CD4-positive, alpha-beta T cell (primary cell): ENCODE measurements at regions not wholly inside any gene's neighbourhood (a gene's known extent, or its start where the extent isn't known, plus 50 kb on each side); places are given as distances from the start of the nearest gene placed in this dataset.

ENCODE experiments used
- ATAC-seq: fragments of 200-7000 bp; cut with Tn5 transposase; one replicate; pipeline ENCODE4 v1.10.0; 2022; ENCODE audit warnings: mild to moderate bottlenecking; ENCODE audit not compliant: poor library complexity
- CTCF ChIA-PET: fragments of 350-600 bp; sonication (Branson Sonifier 250); formaldehyde crosslinking; loops from one replicate; lab custom pipeline; 2021; ENCODE audit warnings: antibody characterized with exemption, inconsistent platforms; lab: Charles Lee
- POLR2A ChIA-PET: fragments of 350-600 bp; sonication (Branson Sonifier 250); formaldehyde crosslinking; loops from one replicate; lab custom pipeline; 2021; ENCODE audit warnings: antibody characterized with exemption, inconsistent platforms; lab: Charles Lee
- DNase-seq, 14 experiments: peaks; one replicate each; pipeline ENCODE4 v3.0.0-alpha.2; 2013 to 2020; ENCODE audit warnings: mixed read lengths in 2 of 14
- H3K27ac ChIP-seq, 2 donors: one replicate each; pipeline versions ENCODE4 v1.5.1 to v1.7.0; 2013; ENCODE audit warnings: low read length in 2 of 2, low read depth in 1 of 2, mild to moderate bottlenecking in 1 of 2
- H3K27me3 ChIP-seq, 2 experiments: 1 replicate in 1 of 2; 2 replicates in 1 of 2; pipeline versions ENCODE4 v1.6.1 to v1.7.0; 2013; ENCODE audit warnings: low read length in 2 of 2, control low read depth in 1 of 2, mild to moderate bottlenecking in 1 of 2, moderate library complexity in 1 of 2; ENCODE audit not compliant: insufficient read depth in 2 of 2, control insufficient read depth in 1 of 2
- H3K36me3 ChIP-seq: one replicate; pipeline ENCODE4 v1.6.1; 2013; ENCODE audit warnings: low read length, control low read depth; ENCODE audit not compliant: insufficient read depth
- H3K4me1 ChIP-seq: one replicate; pipeline ENCODE4 v1.6.1; 2013; ENCODE audit warnings: low read length, control low read depth; ENCODE audit not compliant: insufficient read depth
- H3K4me3 ChIP-seq: one replicate; pipeline ENCODE4 v1.5.1; 2013; ENCODE audit warnings: mild to moderate bottlenecking, low read length, moderate library complexity
- H3K9me3 ChIP-seq, 2 experiments: 1 replicate in 1 of 2; 2 replicates in 1 of 2; pipeline versions ENCODE4 v1.6.1 to v1.7.0; 2013; ENCODE audit warnings: low read length in 2 of 2, mild to moderate bottlenecking in 2 of 2, control low read depth in 1 of 2, moderate library complexity in 1 of 2; ENCODE audit not compliant: control insufficient read depth in 1 of 2, insufficient read depth in 1 of 2
- H3K27ac Mint-ChIP-seq: one replicate; pipeline ENCODE4 v1.8.0; 2020; ENCODE audit warnings: mixed read lengths
- H3K27me3 Mint-ChIP-seq: one replicate; pipeline ENCODE4 v1.8.0; 2021; ENCODE audit warnings: mixed read lengths
- H3K36me3 Mint-ChIP-seq: one replicate; pipeline ENCODE4 v1.8.0; 2021; ENCODE audit warnings: low read depth, mixed read lengths
- H3K4me1 Mint-ChIP-seq: one replicate; pipeline ENCODE4 v1.8.0; 2021; ENCODE audit warnings: low read depth, mixed read lengths
- H3K4me3 Mint-ChIP-seq: one replicate; pipeline ENCODE4 v1.8.0; 2020; ENCODE audit warnings: mild to moderate bottlenecking, mixed read lengths
- H3K9me3 Mint-ChIP-seq: one replicate; pipeline ENCODE4 v1.8.0; 2020; ENCODE audit warnings: mixed read lengths
- intact Hi-C, 2 experiments: fragments of 100-400 bp; cut with DNase I in 1 of 2; cut with micrococcal nuclease in 1 of 2; formaldehyde crosslinking; loops; one replicate each; pipeline versions ENCODE4 v1.15.1 to v1.9.0; 2023 to 2025; cut with DNase I, micrococcal nuclease
- TF ChIP-seq, protein P1 (sequence below): fragments of 200-600 bp; IDR thresholded peaks from one replicate; pipeline ENCODE4 v1.8.0; 2022; ENCODE audit warnings: antibody characterized with exemption, mild to moderate bottlenecking

- POLR2A ChIA-PET: no interaction called here
- H3K4me3 Mint-ChIP-seq: no peak overlapping the region
- no peaks in the 10 kb centered on the region for H3K36me3 Mint-ChIP-seq
- CTCF ChIA-PET: no interaction called here
- H3K4me1 Mint-ChIP-seq: no peaks in the 10 kb centered on the region
- H3K27me3 ChIP-seq: no peaks in the 10 kb centered on the region
- H3K4me3 ChIP-seq: no peak overlapping the region
- no peak for ATAC-seq
- no peaks in the 10 kb centered on the region for H3K36me3 ChIP-seq
- H3K4me1 ChIP-seq: no peaks in the 10 kb centered on the region
- no peak overlapping the region for H3K27ac Mint-ChIP-seq
- TF ChIP-seq, protein P1, sequence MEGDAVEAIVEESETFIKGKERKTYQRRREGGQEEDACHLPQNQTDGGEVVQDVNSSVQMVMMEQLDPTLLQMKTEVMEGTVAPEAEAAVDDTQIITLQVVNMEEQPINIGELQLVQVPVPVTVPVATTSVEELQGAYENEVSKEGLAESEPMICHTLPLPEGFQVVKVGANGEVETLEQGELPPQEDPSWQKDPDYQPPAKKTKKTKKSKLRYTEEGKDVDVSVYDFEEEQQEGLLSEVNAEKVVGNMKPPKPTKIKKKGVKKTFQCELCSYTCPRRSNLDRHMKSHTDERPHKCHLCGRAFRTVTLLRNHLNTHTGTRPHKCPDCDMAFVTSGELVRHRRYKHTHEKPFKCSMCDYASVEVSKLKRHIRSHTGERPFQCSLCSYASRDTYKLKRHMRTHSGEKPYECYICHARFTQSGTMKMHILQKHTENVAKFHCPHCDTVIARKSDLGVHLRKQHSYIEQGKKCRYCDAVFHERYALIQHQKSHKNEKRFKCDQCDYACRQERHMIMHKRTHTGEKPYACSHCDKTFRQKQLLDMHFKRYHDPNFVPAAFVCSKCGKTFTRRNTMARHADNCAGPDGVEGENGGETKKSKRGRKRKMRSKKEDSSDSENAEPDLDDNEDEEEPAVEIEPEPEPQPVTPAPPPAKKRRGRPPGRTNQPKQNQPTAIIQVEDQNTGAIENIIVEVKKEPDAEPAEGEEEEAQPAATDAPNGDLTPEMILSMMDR: no peak
- H3K27ac ChIP-seq: no peak overlapping the region
- DNase-seq: no peak
- intact Hi-C loops: no loop called here
- H3K9me3 Mint-ChIP-seq: peaks cover under 1% of the 10 kb centered on the region
- H3K9me3 ChIP-seq: peaks cover 0 to 10% of the 10 kb centered on the region in 2 experiments
- no peaks in the 10 kb centered on the region for H3K27me3 Mint-ChIP-seq
Measured at GRCh38 chr4:137630252-137630651, 98.0 kb upstream of the PCDH18 start.

GRCh38 chr4:137627739-137628460, 95.6 kb upstream of the PCDH18 start:
- POLR2A ChIA-PET: no interaction called here
- H3K9me3 Mint-ChIP-seq: no peaks in the 10 kb centered on the region
- H3K4me1 ChIP-seq: no peaks in the 10 kb centered on the region
- no peak overlapping the region for H3K27ac Mint-ChIP-seq
- intact Hi-C loops: no loop called here
- no peaks in the 10 kb centered on the region for H3K36me3 Mint-ChIP-seq
- TF ChIP-seq, protein P1: no peak
- CTCF ChIA-PET: no interaction called here
- DNase-seq (no peak), ATAC-seq (no peak)
- no peaks in the 10 kb centered on the region for H3K27me3 Mint-ChIP-seq
- no peak overlapping the region for H3K27ac ChIP-seq
- H3K4me1 Mint-ChIP-seq: no peaks in the 10 kb centered on the region
- H3K4me3 Mint-ChIP-seq: no peak overlapping the region
- H3K27me3 ChIP-seq: no peaks in the 10 kb centered on the region
- H3K4me3 ChIP-seq: no peak overlapping the region
- H3K9me3 ChIP-seq: peaks cover 0 to 15% of the 10 kb centered on the region in 2 experiments
- H3K36me3 ChIP-seq: no peaks in the 10 kb centered on the region

DNA sequence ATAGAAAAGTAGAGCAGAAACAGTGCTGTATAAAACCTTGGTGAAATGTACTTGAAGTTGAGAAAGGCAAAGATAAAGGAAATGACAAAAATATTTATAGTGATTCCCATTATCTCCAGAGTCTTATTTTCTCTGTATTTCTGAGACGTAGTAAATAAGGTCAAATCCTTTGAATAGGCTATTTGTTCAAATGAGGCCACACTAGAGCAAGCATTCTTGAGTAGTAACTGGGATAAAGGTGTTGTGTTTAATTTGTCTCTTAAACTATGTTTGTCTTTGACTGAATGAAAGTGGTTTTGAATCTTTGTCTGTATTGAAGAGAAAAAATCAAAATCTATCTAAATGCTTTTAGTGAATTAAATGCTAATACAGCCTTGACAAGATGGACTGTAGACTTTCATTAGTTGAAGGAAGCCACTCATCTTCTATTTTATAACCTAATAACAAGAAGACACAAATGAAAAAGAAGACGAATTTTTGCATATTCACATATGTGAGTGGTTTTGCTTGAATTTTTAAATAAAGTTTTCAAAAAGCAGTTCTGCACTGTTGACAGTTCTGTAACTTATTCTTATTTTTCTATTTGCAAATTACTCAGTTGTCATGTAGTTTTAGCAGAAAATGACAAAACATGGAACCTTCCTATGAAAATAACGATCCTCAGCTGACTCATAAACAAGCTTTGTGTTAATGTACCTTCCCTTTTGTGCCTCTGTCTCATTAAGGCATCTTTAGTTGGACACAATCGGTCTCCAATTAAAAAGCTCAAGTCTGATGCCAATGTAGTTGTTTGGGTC, 94.8 kb upstream of the PCDH18 start:
- Histone ChIP-seq H3K27me3 (no peaks in the 10 kb centered on the region), H3K9me3 (peaks cover 0 to 11% of the 10 kb centered on the region in 2 experiments), H3K4me1 (no peaks in the 10 kb centered on the region), H3K27ac (no peak overlapping the region), H3K36me3 (no peaks in the 10 kb centered on the region), H3K4me3 (no peak overlapping the region)
- DNase-seq (no peak), ATAC-seq (no peak)
- no peaks in the 10 kb centered on the region for H3K27me3 Mint-ChIP-seq
- no peak overlapping the region for H3K4me3 Mint-ChIP-seq
- intact Hi-C loops: no loop called here
- H3K4me1 Mint-ChIP-seq: no peaks in the 10 kb centered on the region
- CTCF ChIA-PET: no interaction called here
- H3K9me3 Mint-ChIP-seq: no peaks in the 10 kb centered on the region
- no peaks in the 10 kb centered on the region for H3K36me3 Mint-ChIP-seq
- POLR2A ChIA-PET: no interaction called here
- TF ChIP-seq, protein P1: no peak
- no peak overlapping the region for H3K27ac Mint-ChIP-seq
